ENCODE measurements at regions not wholly inside any gene's neighbourhood (a gene's known extent, or its start where the extent isn't known, plus 50 kb on each side); places are given as distances from the start of the nearest gene placed in this dataset.

- POLR2A ChIA-PET: no interaction called here
- CTCF ChIA-PET: no interaction called here
- Mint-ChIP-seq H3K9me3 (no peaks in the 10 kb centered on the region), H3K27ac (no peak overlapping the region), H3K4me3 (no peak overlapping the region), H3K36me3 (no peaks in the 10 kb centered on the region), H3K27me3 (ENCODE audit: low read depth) (no peaks in the 10 kb centered on the region), H3K4me1 (no peaks in the 10 kb centered on the region)
- DNase-seq (ENCODE audit: low spot score) (no peak), ATAC-seq (no peak)
- TF ChIP-seq ZNF671 (CRISPR knock-in tag; IDR thresholded peaks at IDR 0.05) (no peak), PRDM15 (CRISPR knock-in tag; IDR thresholded peaks at IDR 0.05) (no peak), IRF1 (CRISPR knock-in tag; IDR thresholded peaks at IDR 0.05) (no peak), GRHL2 (CRISPR knock-in tag; IDR thresholded peaks at IDR 0.05; ENCODE audit: insufficient replicate concordance, severe bottlenecking) (no peak), CTCF (IDR thresholded peaks at IDR 0.05) (no peak), ZBTB21 (CRISPR knock-in tag; IDR thresholded peaks at IDR 0.05; ENCODE audit: borderline replicate concordance) (no peak), SOX15 (CRISPR knock-in tag; IDR thresholded peaks at IDR 0.05) (no peak), TP53 (CRISPR knock-in tag; IDR thresholded peaks at IDR 0.05) (no peak)
- TF ChIP-seq, protein P1, sequence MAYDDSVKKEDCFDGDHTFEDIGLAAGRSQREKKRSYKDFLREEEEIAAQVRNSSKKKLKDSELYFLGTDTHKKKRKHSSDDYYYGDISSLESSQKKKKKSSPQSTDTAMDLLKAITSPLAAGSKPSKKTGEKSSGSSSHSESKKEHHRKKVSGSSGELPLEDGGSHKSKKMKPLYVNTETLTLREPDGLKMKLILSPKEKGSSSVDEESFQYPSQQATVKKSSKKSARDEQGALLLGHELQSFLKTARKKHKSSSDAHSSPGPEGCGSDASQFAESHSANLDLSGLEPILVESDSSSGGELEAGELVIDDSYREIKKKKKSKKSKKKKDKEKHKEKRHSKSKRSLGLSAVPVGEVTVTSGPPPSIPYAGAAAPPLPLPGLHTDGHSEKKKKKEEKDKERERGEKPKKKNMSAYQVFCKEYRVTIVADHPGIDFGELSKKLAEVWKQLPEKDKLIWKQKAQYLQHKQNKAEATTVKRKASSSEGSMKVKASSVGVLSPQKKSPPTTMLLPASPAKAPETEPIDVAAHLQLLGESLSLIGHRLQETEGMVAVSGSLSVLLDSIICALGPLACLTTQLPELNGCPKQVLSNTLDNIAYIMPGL (CRISPR knock-in tag; IDR thresholded peaks at IDR 0.05): no peak
- TF ChIP-seq, protein P2, sequence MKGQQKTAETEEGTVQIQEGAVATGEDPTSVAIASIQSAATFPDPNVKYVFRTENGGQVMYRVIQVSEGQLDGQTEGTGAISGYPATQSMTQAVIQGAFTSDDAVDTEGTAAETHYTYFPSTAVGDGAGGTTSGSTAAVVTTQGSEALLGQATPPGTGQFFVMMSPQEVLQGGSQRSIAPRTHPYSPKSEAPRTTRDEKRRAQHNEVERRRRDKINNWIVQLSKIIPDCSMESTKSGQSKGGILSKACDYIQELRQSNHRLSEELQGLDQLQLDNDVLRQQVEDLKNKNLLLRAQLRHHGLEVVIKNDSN (CRISPR knock-in tag; IDR thresholded peaks at IDR 0.05): no peak
- TF ChIP-seq, protein P3, sequence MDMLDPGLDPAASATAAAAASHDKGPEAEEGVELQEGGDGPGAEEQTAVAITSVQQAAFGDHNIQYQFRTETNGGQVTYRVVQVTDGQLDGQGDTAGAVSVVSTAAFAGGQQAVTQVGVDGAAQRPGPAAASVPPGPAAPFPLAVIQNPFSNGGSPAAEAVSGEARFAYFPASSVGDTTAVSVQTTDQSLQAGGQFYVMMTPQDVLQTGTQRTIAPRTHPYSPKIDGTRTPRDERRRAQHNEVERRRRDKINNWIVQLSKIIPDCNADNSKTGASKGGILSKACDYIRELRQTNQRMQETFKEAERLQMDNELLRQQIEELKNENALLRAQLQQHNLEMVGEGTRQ (CRISPR knock-in tag; IDR thresholded peaks at IDR 0.05): no peak
Observed at GRCh38 chr5:86411596-86411995, 206.1 kb upstream of the COX7C start.

- Mint-ChIP-seq H3K4me3 (no peak overlapping the region), H3K27me3 (ENCODE audit: low read depth) (no peaks in the 10 kb centered on the region), H3K9me3 (0 out of 2 replicates have a peak, but pooled peaks cover 4% of the 10 kb centered on the region), H3K36me3 (no peaks in the 10 kb centered on the region), H3K27ac (no peak overlapping the region), H3K4me1 (peaks cover 2% of the 10 kb centered on the region)
- no peak for ATAC-seq
- ChIA-PET CTCF (no interaction called here), POLR2A (no interaction called here)
- no peak for DNase-seq (ENCODE audit: low spot score)
- no peak for TF ChIP-seq ERG (CRISPR knock-in tag; IDR thresholded peaks at IDR 0.05)
- no peak for TF ChIP-seq ESRRA (CRISPR knock-in tag; IDR thresholded peaks at IDR 0.05; ENCODE audit: borderline replicate concordance)
- TF ChIP-seq IRF1 (CRISPR knock-in tag; IDR thresholded peaks at IDR 0.05): no peak
- no peak for TF ChIP-seq MYBL2 (CRISPR knock-in tag; IDR thresholded peaks at IDR 0.05)
- no peak for TF ChIP-seq JUN (CRISPR knock-in tag; IDR thresholded peaks at IDR 0.05)
- TF ChIP-seq, protein P4, sequence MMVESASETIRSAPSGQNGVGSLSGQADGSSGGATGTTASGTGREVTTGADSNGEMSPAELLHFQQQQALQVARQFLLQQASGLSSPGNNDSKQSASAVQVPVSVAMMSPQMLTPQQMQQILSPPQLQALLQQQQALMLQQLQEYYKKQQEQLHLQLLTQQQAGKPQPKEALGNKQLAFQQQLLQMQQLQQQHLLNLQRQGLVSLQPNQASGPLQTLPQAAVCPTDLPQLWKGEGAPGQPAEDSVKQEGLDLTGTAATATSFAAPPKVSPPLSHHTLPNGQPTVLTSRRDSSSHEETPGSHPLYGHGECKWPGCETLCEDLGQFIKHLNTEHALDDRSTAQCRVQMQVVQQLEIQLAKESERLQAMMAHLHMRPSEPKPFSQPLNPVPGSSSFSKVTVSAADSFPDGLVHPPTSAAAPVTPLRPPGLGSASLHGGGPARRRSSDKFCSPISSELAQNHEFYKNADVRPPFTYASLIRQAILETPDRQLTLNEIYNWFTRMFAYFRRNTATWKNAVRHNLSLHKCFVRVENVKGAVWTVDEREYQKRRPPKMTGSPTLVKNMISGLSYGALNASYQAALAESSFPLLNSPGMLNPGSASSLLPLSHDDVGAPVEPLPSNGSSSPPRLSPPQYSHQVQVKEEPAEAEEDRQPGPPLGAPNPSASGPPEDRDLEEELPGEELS (CRISPR knock-in tag; IDR thresholded peaks at IDR 0.05): no peak
- no peak for TF ChIP-seq SP1 (CRISPR knock-in tag; conservative IDR thresholded peaks at IDR 0.05)
Observed at GRCh38 chr5:86427158-86427557, 190.6 kb upstream of the COX7C start.
